A673 (cell line): ENCODE measurements at regions not wholly inside any gene's neighbourhood (a gene's known extent, or its start where the extent isn't known, plus 50 kb on each side); places are given as distances from the start of the nearest gene placed in this dataset.

ENCODE experiments used
- CTCF ChIP-seq: fragments of 300-800, 200-600 bp; sonication (generic); conservative IDR thresholded peaks from 2 replicates; pipeline ENCODE4 v1.5.1; 2017; ENCODE audit warnings: low read depth, mild to moderate bottlenecking, antibody characterized with exemption, low read length, moderate library complexity, mixed read lengths
- EZH2 ChIP-seq: fragments of 200-600 bp; sonication (generic); IDR thresholded peaks from 2 replicates; pipeline ENCODE4 v1.6.1; 2017; ENCODE audit warnings: borderline replicate concordance, low read depth, mild to moderate bottlenecking, mixed read lengths, antibody characterized with exemption, low read length; ENCODE audit not compliant: poor library complexity, severe bottlenecking

GRCh38 chrX:144601010-144601409 is 646.3 kb upstream of the SPANXN1 start:
- TF ChIP-seq CTCF (no peak), EZH2 (no peak)
